ENCODE measurements at regions not wholly inside any gene's neighbourhood (a gene's known extent, or its start where the extent isn't known, plus 50 kb on each side); places are given as distances from the start of the nearest gene placed in this dataset.

- H3K4me1 ChIP-seq = peaks cover 2 to 5% of the 10 kb centered on the region in 2 donors
- intact Hi-C loops (cut with DNase I; ENCODE audit: low total_unique reads) (loop anchor here (10.0 kb wide), 1 partner anchor 184 kb away; no protein-coding TSS in a partner anchor), in situ Hi-C loops (cut with MboI; ENCODE audit: low sequenced_read_pairs in 4 of 4) (loop anchor here in 1 of 4 donors (5.0 kb wide), 1 partner anchor 282 kb away; no protein-coding TSS in a partner anchor)
- TF ChIP-seq, protein P1, sequence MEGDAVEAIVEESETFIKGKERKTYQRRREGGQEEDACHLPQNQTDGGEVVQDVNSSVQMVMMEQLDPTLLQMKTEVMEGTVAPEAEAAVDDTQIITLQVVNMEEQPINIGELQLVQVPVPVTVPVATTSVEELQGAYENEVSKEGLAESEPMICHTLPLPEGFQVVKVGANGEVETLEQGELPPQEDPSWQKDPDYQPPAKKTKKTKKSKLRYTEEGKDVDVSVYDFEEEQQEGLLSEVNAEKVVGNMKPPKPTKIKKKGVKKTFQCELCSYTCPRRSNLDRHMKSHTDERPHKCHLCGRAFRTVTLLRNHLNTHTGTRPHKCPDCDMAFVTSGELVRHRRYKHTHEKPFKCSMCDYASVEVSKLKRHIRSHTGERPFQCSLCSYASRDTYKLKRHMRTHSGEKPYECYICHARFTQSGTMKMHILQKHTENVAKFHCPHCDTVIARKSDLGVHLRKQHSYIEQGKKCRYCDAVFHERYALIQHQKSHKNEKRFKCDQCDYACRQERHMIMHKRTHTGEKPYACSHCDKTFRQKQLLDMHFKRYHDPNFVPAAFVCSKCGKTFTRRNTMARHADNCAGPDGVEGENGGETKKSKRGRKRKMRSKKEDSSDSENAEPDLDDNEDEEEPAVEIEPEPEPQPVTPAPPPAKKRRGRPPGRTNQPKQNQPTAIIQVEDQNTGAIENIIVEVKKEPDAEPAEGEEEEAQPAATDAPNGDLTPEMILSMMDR (IDR thresholded peaks at IDR 0.05 in 4 of 5, conservative IDR thresholded peaks at IDR 0.05 in 1 of 5) = no peak
- TF ChIP-seq POLR2A (IDR thresholded peaks at IDR 0.05) = no peak
- no peaks in the 10 kb centered on the region for H3K36me3 ChIP-seq
- H3K9me3 ChIP-seq = no peaks in the 10 kb centered on the region
- peaks cover 0 to 28% (median 16%) of the 10 kb centered on the region in 3 donors for H3K27me3 ChIP-seq
- H3K4me3 ChIP-seq = no peak overlapping the region
- ATAC-seq = no peak
- DNase-seq = no peak
- H3K27ac ChIP-seq = no peak overlapping the region
Measured at GRCh38 chr11:69910519-69911309, 91.5 kb upstream of the FGF3 start.

DNA sequence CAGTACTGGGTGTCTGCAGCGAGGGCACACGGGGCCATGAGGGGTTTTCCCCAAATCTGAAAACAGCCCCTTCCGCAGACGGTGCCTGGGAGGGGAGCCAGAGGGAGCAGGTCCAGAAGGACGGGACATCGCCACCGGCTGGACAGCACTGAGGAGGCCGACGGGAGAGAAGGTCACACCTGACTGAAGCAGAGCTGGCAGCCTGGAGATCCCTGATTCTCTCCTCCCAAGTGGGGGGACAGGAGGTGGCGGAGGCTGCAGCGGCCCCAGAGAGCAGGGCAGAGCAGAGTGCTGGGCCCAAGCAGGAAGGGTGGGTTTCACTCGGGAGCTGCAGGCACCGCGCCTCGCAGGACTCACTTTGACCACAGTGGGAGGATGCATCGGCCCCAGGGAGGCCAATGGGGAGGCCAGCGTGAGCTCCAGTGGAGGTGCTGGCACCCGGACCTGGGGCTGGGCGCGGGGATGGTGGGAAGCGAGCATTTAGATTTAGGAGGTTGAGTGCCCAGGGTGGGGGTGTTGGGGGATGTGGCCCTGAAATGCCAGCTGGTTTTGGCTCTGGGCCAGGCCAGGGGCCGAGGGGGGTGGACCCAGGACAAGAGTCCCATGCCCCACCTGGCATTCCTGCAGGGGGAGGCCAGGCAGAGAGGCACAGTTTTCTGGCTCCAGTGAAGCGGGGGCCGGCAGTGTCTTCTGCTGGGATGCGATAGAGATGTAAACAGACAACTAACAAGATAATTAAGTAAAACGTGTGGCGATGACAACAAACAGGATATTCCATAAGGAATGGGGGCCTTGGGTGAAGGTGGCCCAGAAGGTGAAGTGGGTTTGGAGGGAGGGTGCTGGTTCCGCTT, 92.3 kb upstream of the FGF3 start:
- Histone ChIP-seq H3K27ac (no peak overlapping the region), H3K9me3 (no peaks in the 10 kb centered on the region), H3K27me3 (peaks cover 0 to 28% (median 16%) of the 10 kb centered on the region in 3 donors), H3K4me1 (peaks cover 6 to 8% of the 10 kb centered on the region in 2 donors), H3K36me3 (no peaks in the 10 kb centered on the region), H3K4me3 (no peak overlapping the region)
- intact Hi-C loops (cut with DNase I; ENCODE audit: low total_unique reads) = loop anchor here (10.0 kb wide), 1 partner anchor 183 kb away; no protein-coding TSS in a partner anchor
- in situ Hi-C loops (cut with MboI; ENCODE audit: low sequenced_read_pairs in 4 of 4) = loop anchor here in 1 of 4 donors (5.0 kb wide), 1 partner anchor 281 kb away; no protein-coding TSS in a partner anchor
- TF ChIP-seq POLR2A (IDR thresholded peaks at IDR 0.05) = no peak
- TF ChIP-seq, protein P1 (IDR thresholded peaks at IDR 0.05 in 4 of 5, conservative IDR thresholded peaks at IDR 0.05 in 1 of 5) = no peak
- ATAC-seq (no peak), DNase-seq (no peak)

- H3K36me3 ChIP-seq = no peaks in the 10 kb centered on the region
- intact Hi-C loops (cut with DNase I; ENCODE audit: low total_unique reads) = loop anchor here (10.0 kb wide), 1 partner anchor 182 kb away; no protein-coding TSS in a partner anchor
- in situ Hi-C loops (cut with MboI; ENCODE audit: low sequenced_read_pairs in 4 of 4) = loop anchor here in 1 of 4 donors (5.0 kb wide), 1 partner anchor 280 kb away; no protein-coding TSS in a partner anchor
Measured at GRCh38 chr11:69912161-69912910, 93.1 kb upstream of the FGF3 start.

More at GRCh38 chr11:69912161-69912910, 93.1 kb upstream of the FGF3 start:
- peaks cover 0 to 27% (median 17%) of the 10 kb centered on the region in 3 donors for H3K27me3 ChIP-seq
- H3K27ac ChIP-seq = no peak overlapping the region
- ATAC-seq (no peak), DNase-seq (no peak)
- TF ChIP-seq, protein P1 (IDR thresholded peaks at IDR 0.05 in 4 of 5, conservative IDR thresholded peaks at IDR 0.05 in 1 of 5) = no peak
- TF ChIP-seq POLR2A (IDR thresholded peaks at IDR 0.05) = no peak
- H3K9me3 ChIP-seq = no peaks in the 10 kb centered on the region
- H3K4me3 ChIP-seq = no peak overlapping the region
- H3K4me1 ChIP-seq = peaks cover 6 to 8% of the 10 kb centered on the region in 2 donors
